Progenitor cell of endocrine pancreas (in vitro differentiated cells): ENCODE measurements at regions not wholly inside any gene's neighbourhood (a gene's known extent, or its start where the extent isn't known, plus 50 kb on each side); places are given as distances from the start of the nearest gene placed in this dataset.

Experiments used
- DNase-seq: peaks from one replicate; pipeline ENCODE4 v3.0.0; 2021; ENCODE audit warnings: low spot score; ENCODE audit not compliant: unreplicated experiment
- H3K27ac Mint-ChIP-seq: 2 replicates; pipeline ENCODE4 v1.8.0; 2021; ENCODE audit warnings: mild to moderate bottlenecking, moderate library complexity, mixed read lengths
- H3K27me3 Mint-ChIP-seq: 2 replicates; pipeline ENCODE4 v1.8.0; 2021; ENCODE audit warnings: mixed read lengths
- H3K36me3 Mint-ChIP-seq: 2 replicates; pipeline ENCODE4 v1.8.0; 2022; ENCODE audit warnings: mixed read lengths; ENCODE audit not compliant: insufficient read depth
- H3K4me1 Mint-ChIP-seq: 2 replicates; pipeline ENCODE4 v1.8.0; 2021; ENCODE audit warnings: low read depth, mixed read lengths
- H3K4me3 Mint-ChIP-seq: 2 replicates; pipeline ENCODE4 v1.8.0; 2021; ENCODE audit warnings: low read depth, mild to moderate bottlenecking, moderate library complexity, mixed read lengths
- H3K9me3 Mint-ChIP-seq: 2 replicates; pipeline ENCODE4 v1.8.0; 2021; ENCODE audit warnings: low read depth, mixed read lengths
- TF ChIP-seq, protein P1 (sequence below): fragments of 200-600 bp; sonication (generic); IDR thresholded peaks from one replicate; pipeline ENCODE4 v1.5.0; 2021; ENCODE audit warnings: antibody characterized with exemption, mild to moderate bottlenecking; ENCODE audit not compliant: unreplicated experiment

DNA sequence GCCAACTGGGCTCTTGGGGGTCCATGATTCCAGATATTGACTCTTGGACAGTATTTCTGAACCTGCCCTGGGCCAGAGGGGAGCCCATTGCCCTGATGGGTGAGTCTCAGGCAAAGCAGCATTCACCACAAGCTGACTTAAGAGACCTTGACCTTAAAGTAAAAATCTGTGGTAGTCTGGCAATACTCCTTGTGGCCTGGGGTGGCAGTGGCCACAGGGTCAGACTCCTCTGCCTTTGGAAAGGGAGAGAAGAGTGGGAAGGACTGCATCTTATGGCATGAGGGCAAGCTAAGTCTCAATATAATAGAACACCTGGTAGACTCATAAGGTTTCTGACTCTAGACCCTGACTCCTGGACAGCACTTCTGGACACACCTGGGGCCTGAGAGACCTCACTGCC, 340.3 kb upstream of the MAD2L1 start:
- no peak for DNase-seq
- TF ChIP-seq, protein P1, sequence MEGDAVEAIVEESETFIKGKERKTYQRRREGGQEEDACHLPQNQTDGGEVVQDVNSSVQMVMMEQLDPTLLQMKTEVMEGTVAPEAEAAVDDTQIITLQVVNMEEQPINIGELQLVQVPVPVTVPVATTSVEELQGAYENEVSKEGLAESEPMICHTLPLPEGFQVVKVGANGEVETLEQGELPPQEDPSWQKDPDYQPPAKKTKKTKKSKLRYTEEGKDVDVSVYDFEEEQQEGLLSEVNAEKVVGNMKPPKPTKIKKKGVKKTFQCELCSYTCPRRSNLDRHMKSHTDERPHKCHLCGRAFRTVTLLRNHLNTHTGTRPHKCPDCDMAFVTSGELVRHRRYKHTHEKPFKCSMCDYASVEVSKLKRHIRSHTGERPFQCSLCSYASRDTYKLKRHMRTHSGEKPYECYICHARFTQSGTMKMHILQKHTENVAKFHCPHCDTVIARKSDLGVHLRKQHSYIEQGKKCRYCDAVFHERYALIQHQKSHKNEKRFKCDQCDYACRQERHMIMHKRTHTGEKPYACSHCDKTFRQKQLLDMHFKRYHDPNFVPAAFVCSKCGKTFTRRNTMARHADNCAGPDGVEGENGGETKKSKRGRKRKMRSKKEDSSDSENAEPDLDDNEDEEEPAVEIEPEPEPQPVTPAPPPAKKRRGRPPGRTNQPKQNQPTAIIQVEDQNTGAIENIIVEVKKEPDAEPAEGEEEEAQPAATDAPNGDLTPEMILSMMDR = no peak
- no peak overlapping the region for H3K27ac Mint-ChIP-seq
- no peaks in the 10 kb centered on the region for H3K27me3 Mint-ChIP-seq
- peaks cover 19% of the 10 kb centered on the region for H3K9me3 Mint-ChIP-seq
- H3K36me3 Mint-ChIP-seq = no peaks in the 10 kb centered on the region
- H3K4me3 Mint-ChIP-seq = no peak overlapping the region
- H3K4me1 Mint-ChIP-seq = no peaks in the 10 kb centered on the region

DNA sequence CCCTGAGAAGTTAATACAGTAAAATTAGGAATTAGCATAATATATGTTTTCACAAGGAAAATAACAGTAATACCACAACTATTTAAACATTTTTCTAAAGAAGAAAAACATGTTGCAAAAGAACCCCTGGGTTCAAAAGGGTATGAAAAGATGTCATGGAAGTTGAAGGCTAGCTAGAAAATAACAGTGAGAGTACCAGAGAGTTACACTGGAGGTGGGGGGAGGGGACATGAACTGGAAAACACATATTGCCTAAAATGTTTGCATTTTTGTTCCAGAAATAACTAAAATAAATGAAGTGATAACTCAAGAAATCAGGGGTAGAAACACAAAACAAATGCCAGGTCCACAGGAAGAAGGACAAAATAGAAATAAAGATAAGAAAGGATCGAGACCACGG, 336.6 kb upstream of the MAD2L1 start:
- Mint-ChIP-seq H3K27me3 (no peaks in the 10 kb centered on the region), H3K27ac (no peak overlapping the region), H3K9me3 (peaks cover 4% of the 10 kb centered on the region), H3K4me1 (no peaks in the 10 kb centered on the region), H3K36me3 (no peaks in the 10 kb centered on the region), H3K4me3 (no peak overlapping the region)
- DNase-seq = no peak
- TF ChIP-seq, protein P1 = no peak

DNA sequence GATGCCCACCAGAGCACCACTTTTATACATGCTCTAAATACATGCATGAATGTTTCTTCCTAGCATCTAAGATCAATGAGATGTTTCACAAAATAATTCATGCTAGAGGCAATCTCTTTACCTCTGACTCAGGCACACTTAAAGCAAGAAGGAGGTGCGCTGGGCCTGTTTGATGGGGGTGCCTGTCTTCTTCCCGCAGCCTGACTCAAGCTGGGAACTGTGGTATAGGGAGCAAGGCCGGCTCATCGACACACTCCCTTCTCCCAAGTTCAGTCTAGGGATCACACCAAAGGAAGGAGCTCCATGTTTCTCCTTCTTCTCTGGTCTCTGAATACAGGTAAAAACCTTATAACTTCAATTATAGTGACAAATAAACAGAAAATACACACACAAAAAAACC, 333.8 kb upstream of the MAD2L1 start:
- H3K27me3 Mint-ChIP-seq = no peaks in the 10 kb centered on the region
- no peak overlapping the region for H3K4me3 Mint-ChIP-seq
- H3K9me3 Mint-ChIP-seq = no peaks in the 10 kb centered on the region
- no peaks in the 10 kb centered on the region for H3K36me3 Mint-ChIP-seq
- DNase-seq = no peak
- no peak overlapping the region for H3K27ac Mint-ChIP-seq
- TF ChIP-seq, protein P1 = no peak
- no peaks in the 10 kb centered on the region for H3K4me1 Mint-ChIP-seq

DNA sequence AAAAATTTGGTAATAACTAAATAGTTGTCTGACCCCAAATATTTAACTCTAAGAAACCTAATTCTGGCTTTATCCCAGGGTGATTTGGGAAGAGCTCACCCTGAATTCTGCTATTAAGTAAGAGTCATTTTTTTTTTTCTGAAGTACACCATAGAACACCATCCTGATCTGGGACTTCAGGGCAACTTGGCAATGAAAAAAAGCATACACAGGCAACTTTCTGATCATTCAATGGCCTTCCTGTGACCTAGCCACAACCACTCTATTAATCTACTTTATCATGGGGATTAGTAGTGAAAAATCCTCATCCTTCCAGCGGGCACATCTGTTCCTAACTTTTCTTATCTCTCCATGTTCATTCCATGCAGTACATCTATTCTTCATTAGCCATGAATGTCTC, 333.2 kb upstream of the MAD2L1 start:
- Mint-ChIP-seq H3K36me3 (no peaks in the 10 kb centered on the region), H3K27me3 (no peaks in the 10 kb centered on the region), H3K9me3 (no peaks in the 10 kb centered on the region)

DNA sequence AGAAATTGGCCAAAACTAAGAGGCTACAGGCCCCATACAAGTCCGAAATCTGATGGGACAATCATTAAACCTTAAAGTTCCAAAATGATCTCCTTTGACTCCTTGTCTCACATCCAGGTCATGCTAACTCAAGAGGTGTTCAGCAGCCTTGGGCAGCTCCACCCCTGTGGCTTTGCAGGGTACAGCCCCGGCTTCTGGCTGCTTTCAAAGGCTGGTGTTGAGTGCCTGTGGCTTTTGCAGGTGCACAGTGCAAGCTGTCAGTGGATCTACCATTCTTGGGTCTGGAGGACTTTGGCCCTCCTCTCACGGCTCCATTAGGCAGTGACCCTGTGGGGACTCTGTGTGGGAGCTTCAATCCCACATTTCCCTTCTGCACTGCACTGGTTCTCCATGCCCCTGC, 329.1 kb upstream of the MAD2L1 start:
- TF ChIP-seq, protein P1 = no peak
- DNase-seq = no peak
- Mint-ChIP-seq H3K27me3 (no peaks in the 10 kb centered on the region), H3K27ac (no peak overlapping the region), H3K4me3 (no peak overlapping the region), H3K9me3 (no peaks in the 10 kb centered on the region), H3K4me1 (no peaks in the 10 kb centered on the region), H3K36me3 (no peaks in the 10 kb centered on the region)

More for the DNA sequence above, 333.2 kb upstream of the MAD2L1 start:
- TF ChIP-seq, protein P1 = no peak
- H3K4me1 Mint-ChIP-seq = no peaks in the 10 kb centered on the region
- no peak for DNase-seq
- H3K27ac Mint-ChIP-seq = no peak overlapping the region
- H3K4me3 Mint-ChIP-seq = no peak overlapping the region

DNA sequence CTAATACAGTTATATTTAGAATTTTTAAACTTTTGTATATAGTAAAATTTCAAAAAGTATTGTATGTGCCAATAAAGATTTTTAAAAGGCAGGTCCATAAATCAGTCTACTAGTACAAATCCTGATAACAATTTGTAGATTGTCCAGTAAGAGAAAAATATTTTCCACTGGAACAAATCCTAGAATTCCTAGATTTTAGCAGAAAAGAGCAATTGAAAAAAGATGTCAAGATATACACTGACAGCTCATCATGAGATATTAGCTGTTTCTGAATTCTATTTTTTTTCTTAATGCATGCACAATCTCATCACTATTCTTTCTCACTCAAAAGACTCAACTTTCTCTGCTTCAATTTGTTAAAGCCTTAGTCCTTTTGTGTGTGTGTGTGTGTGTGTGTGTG, 289.2 kb upstream of the MAD2L1 start:
- H3K27me3 Mint-ChIP-seq = no peaks in the 10 kb centered on the region

More for the DNA sequence above, 289.2 kb upstream of the MAD2L1 start:
- no peak overlapping the region for H3K27ac Mint-ChIP-seq
- H3K9me3 Mint-ChIP-seq = no peaks in the 10 kb centered on the region
- no peak for DNase-seq
- H3K4me1 Mint-ChIP-seq = peaks cover 2% of the 10 kb centered on the region
- H3K4me3 Mint-ChIP-seq = no peak overlapping the region
- no peaks in the 10 kb centered on the region for H3K36me3 Mint-ChIP-seq
- TF ChIP-seq, protein P1 = no peak
